ENCODE measurements at regions not wholly inside any gene's neighbourhood (a gene's known extent, or its start where the extent isn't known, plus 50 kb on each side); places are given as distances from the start of the nearest gene placed in this dataset.

- H3K36me3 ChIP-seq (ENCODE audit: control insufficient read depth, insufficient read depth, low read length), result no peaks in the 10 kb centered on the region
- H3K27ac Mint-ChIP-seq, result no peak overlapping the region
- no peaks in the 10 kb centered on the region for H3K4me1 Mint-ChIP-seq
- no peak overlapping the region for H3K4me3 ChIP-seq (ENCODE audit: low read depth, low read length)
- H3K9me3 Mint-ChIP-seq, result peaks cover 0 to 5% (median 2%) of the 10 kb centered on the region in 7 donors
- no peak overlapping the region for H3K4me3 Mint-ChIP-seq
- no peaks in the 10 kb centered on the region for H3K9me3 ChIP-seq (ENCODE audit: control insufficient read depth in 2 of 2, low read length in 2 of 2)
- ATAC-seq (ENCODE audit: low read depth in 2 of 2) (no peak), DNase-seq (no peak)
- no peaks in the 10 kb centered on the region for H3K36me3 Mint-ChIP-seq
- no peaks in the 10 kb centered on the region for H3K4me1 ChIP-seq (ENCODE audit: control insufficient read depth, insufficient read depth, low read length, poor library complexity, severe bottlenecking)
- no peak overlapping the region for H3K27ac ChIP-seq (ENCODE audit: insufficient read depth, low read length, poor library complexity, severe bottlenecking)
- no peaks in the 10 kb centered on the region for H3K27me3 Mint-ChIP-seq
- H3K27me3 ChIP-seq (ENCODE audit: control insufficient read depth, insufficient read depth, low read length), result no peaks in the 10 kb centered on the region
These were observed 1006.0 kb upstream of the TMEM132C start for GRCh38 chr12:127260999-127261398.

- Histone ChIP-seq H3K4me1 (ENCODE audit: control insufficient read depth, insufficient read depth, low read length, poor library complexity, severe bottlenecking) (no peaks in the 10 kb centered on the region), H3K9me3 (ENCODE audit: control insufficient read depth in 2 of 2, low read length in 2 of 2) (no peaks in the 10 kb centered on the region), H3K27me3 (ENCODE audit: control insufficient read depth, insufficient read depth, low read length) (no peaks in the 10 kb centered on the region), H3K4me3 (ENCODE audit: low read depth, low read length) (no peak overlapping the region), H3K27ac (ENCODE audit: insufficient read depth, low read length, poor library complexity, severe bottlenecking) (no peak overlapping the region), H3K36me3 (ENCODE audit: control insufficient read depth, insufficient read depth, low read length) (no peaks in the 10 kb centered on the region)
- ATAC-seq (ENCODE audit: low read depth in 2 of 2) (no peak), DNase-seq (no peak)
- Mint-ChIP-seq H3K4me3 (no peak overlapping the region), H3K36me3 (no peaks in the 10 kb centered on the region), H3K27me3 (no peaks in the 10 kb centered on the region), H3K4me1 (no peaks in the 10 kb centered on the region), H3K9me3 (peaks cover 0 to 10% (median 3%) of the 10 kb centered on the region in 7 donors), H3K27ac (no peak overlapping the region)
These were observed 1004.4 kb upstream of the TMEM132C start for GRCh38 chr12:127262615-127263014.

- no peaks in the 10 kb centered on the region for H3K4me1 ChIP-seq (ENCODE audit: control insufficient read depth, insufficient read depth, low read length, poor library complexity, severe bottlenecking)
- H3K9me3 Mint-ChIP-seq, result peaks cover 0 to 10% (median 3%) of the 10 kb centered on the region in 7 donors
- no peak overlapping the region for H3K27ac Mint-ChIP-seq
- H3K4me3 Mint-ChIP-seq, result no peak overlapping the region
- no peak for ATAC-seq (ENCODE audit: low read depth in 2 of 2)
- H3K27me3 ChIP-seq (ENCODE audit: control insufficient read depth, insufficient read depth, low read length), result no peaks in the 10 kb centered on the region
- H3K36me3 Mint-ChIP-seq, result no peaks in the 10 kb centered on the region
- H3K27me3 Mint-ChIP-seq, result no peaks in the 10 kb centered on the region
- H3K27ac ChIP-seq (ENCODE audit: insufficient read depth, low read length, poor library complexity, severe bottlenecking), result no peak overlapping the region
- no peaks in the 10 kb centered on the region for H3K36me3 ChIP-seq (ENCODE audit: control insufficient read depth, insufficient read depth, low read length)
- H3K4me1 Mint-ChIP-seq, result no peaks in the 10 kb centered on the region
- no peak for DNase-seq
- H3K9me3 ChIP-seq (ENCODE audit: control insufficient read depth in 2 of 2, low read length in 2 of 2), result no peaks in the 10 kb centered on the region
- H3K4me3 ChIP-seq (ENCODE audit: low read depth, low read length), result no peak overlapping the region
These were observed 1003.3 kb upstream of the TMEM132C start for GRCh38 chr12:127263621-127264020.

GRCh38 chr12:127267128-127267527 lies 999.8 kb upstream of the TMEM132C start:
- ATAC-seq (ENCODE audit: low read depth in 2 of 2) (no peak), DNase-seq (no peak)
- no peaks in the 10 kb centered on the region for H3K4me1 Mint-ChIP-seq
- Histone ChIP-seq H3K4me3 (ENCODE audit: low read depth, low read length) (no peak overlapping the region), H3K36me3 (ENCODE audit: control insufficient read depth, insufficient read depth, low read length) (no peaks in the 10 kb centered on the region), H3K27me3 (ENCODE audit: control insufficient read depth, insufficient read depth, low read length) (no peaks in the 10 kb centered on the region), H3K9me3 (ENCODE audit: control insufficient read depth in 2 of 2, low read length in 2 of 2) (no peaks in the 10 kb centered on the region), H3K4me1 (ENCODE audit: control insufficient read depth, insufficient read depth, low read length, poor library complexity, severe bottlenecking) (no peaks in the 10 kb centered on the region), H3K27ac (ENCODE audit: insufficient read depth, low read length, poor library complexity, severe bottlenecking) (no peak overlapping the region)
- no peaks in the 10 kb centered on the region for H3K27me3 Mint-ChIP-seq
- no peak overlapping the region for H3K27ac Mint-ChIP-seq
- H3K36me3 Mint-ChIP-seq, result no peaks in the 10 kb centered on the region
- no peak overlapping the region for H3K4me3 Mint-ChIP-seq
- peaks cover 0 to 14% (median 2%) of the 10 kb centered on the region in 7 donors for H3K9me3 Mint-ChIP-seq

- no peaks in the 10 kb centered on the region for H3K9me3 ChIP-seq (ENCODE audit: control insufficient read depth in 2 of 2, low read length in 2 of 2)
- no peaks in the 10 kb centered on the region for H3K36me3 Mint-ChIP-seq
- no peak overlapping the region for H3K27ac ChIP-seq (ENCODE audit: insufficient read depth, low read length, poor library complexity, severe bottlenecking)
- H3K27me3 ChIP-seq (ENCODE audit: control insufficient read depth, insufficient read depth, low read length), result no peaks in the 10 kb centered on the region
- no peaks in the 10 kb centered on the region for H3K27me3 Mint-ChIP-seq
- DNase-seq (no peak), ATAC-seq (ENCODE audit: low read depth in 2 of 2) (no peak)
- no peaks in the 10 kb centered on the region for H3K36me3 ChIP-seq (ENCODE audit: control insufficient read depth, insufficient read depth, low read length)
- no peak overlapping the region for H3K4me3 Mint-ChIP-seq
- no peaks in the 10 kb centered on the region for H3K4me1 Mint-ChIP-seq
- no peak overlapping the region for H3K27ac Mint-ChIP-seq
- H3K4me1 ChIP-seq (ENCODE audit: control insufficient read depth, insufficient read depth, low read length, poor library complexity, severe bottlenecking), result no peaks in the 10 kb centered on the region
- H3K9me3 Mint-ChIP-seq, result peaks cover 0 to 14% (median 2%) of the 10 kb centered on the region in 7 donors
- no peak overlapping the region for H3K4me3 ChIP-seq (ENCODE audit: low read depth, low read length)
These were observed 998.8 kb upstream of the TMEM132C start for GRCh38 chr12:127268213-127268612.

- ATAC-seq (ENCODE audit: low read depth in 2 of 2) (no peak), DNase-seq (no peak)
- H3K36me3 Mint-ChIP-seq, result no peaks in the 10 kb centered on the region
- no peak overlapping the region for H3K27ac ChIP-seq (ENCODE audit: insufficient read depth, low read length, poor library complexity, severe bottlenecking)
- no peaks in the 10 kb centered on the region for H3K27me3 ChIP-seq (ENCODE audit: control insufficient read depth, insufficient read depth, low read length)
- H3K27me3 Mint-ChIP-seq, result no peaks in the 10 kb centered on the region
- no peak overlapping the region for H3K27ac Mint-ChIP-seq
- no peaks in the 10 kb centered on the region for H3K4me1 ChIP-seq (ENCODE audit: control insufficient read depth, insufficient read depth, low read length, poor library complexity, severe bottlenecking)
- no peaks in the 10 kb centered on the region for H3K4me1 Mint-ChIP-seq
- H3K4me3 ChIP-seq (ENCODE audit: low read depth, low read length), result no peak overlapping the region
- H3K9me3 ChIP-seq (ENCODE audit: control insufficient read depth in 2 of 2, low read length in 2 of 2), result no peaks in the 10 kb centered on the region
- H3K4me3 Mint-ChIP-seq, result no peak overlapping the region
- no peaks in the 10 kb centered on the region for H3K36me3 ChIP-seq (ENCODE audit: control insufficient read depth, insufficient read depth, low read length)
- peaks cover 0 to 14% (median 0%) of the 10 kb centered on the region in 7 donors for H3K9me3 Mint-ChIP-seq
These were observed 998.1 kb upstream of the TMEM132C start for GRCh38 chr12:127268706-127269425.

- Histone ChIP-seq H3K36me3 (ENCODE audit: control insufficient read depth, insufficient read depth, low read length) (no peaks in the 10 kb centered on the region), H3K27me3 (ENCODE audit: control insufficient read depth, insufficient read depth, low read length) (no peaks in the 10 kb centered on the region), H3K9me3 (ENCODE audit: control insufficient read depth in 2 of 2, low read length in 2 of 2) (no peaks in the 10 kb centered on the region), H3K27ac (ENCODE audit: insufficient read depth, low read length, poor library complexity, severe bottlenecking) (no peak overlapping the region), H3K4me1 (ENCODE audit: control insufficient read depth, insufficient read depth, low read length, poor library complexity, severe bottlenecking) (no peaks in the 10 kb centered on the region), H3K4me3 (ENCODE audit: low read depth, low read length) (no peak overlapping the region)
- Mint-ChIP-seq H3K27me3 (no peaks in the 10 kb centered on the region), H3K9me3 (peaks cover 0 to 14% (median 0%) of the 10 kb centered on the region in 7 donors), H3K36me3 (no peaks in the 10 kb centered on the region), H3K4me3 (no peak overlapping the region), H3K27ac (no peak overlapping the region), H3K4me1 (no peaks in the 10 kb centered on the region)
- no peak for DNase-seq
- ATAC-seq (ENCODE audit: low read depth in 2 of 2), result no peak
These were observed 996.8 kb upstream of the TMEM132C start for GRCh38 chr12:127270193-127270592.

GRCh38 chr12:127271776-127272175 lies 995.2 kb upstream of the TMEM132C start:
- Mint-ChIP-seq H3K4me3 (no peak overlapping the region), H3K27me3 (no peaks in the 10 kb centered on the region), H3K4me1 (no peaks in the 10 kb centered on the region), H3K36me3 (no peaks in the 10 kb centered on the region), H3K9me3 (peaks cover 0 to 9% (median 0%) of the 10 kb centered on the region in 7 donors), H3K27ac (no peak overlapping the region)
- Histone ChIP-seq H3K4me3 (ENCODE audit: low read depth, low read length) (no peak overlapping the region), H3K27me3 (ENCODE audit: control insufficient read depth, insufficient read depth, low read length) (no peaks in the 10 kb centered on the region), H3K36me3 (ENCODE audit: control insufficient read depth, insufficient read depth, low read length) (no peaks in the 10 kb centered on the region), H3K4me1 (ENCODE audit: control insufficient read depth, insufficient read depth, low read length, poor library complexity, severe bottlenecking) (no peaks in the 10 kb centered on the region), H3K27ac (ENCODE audit: insufficient read depth, low read length, poor library complexity, severe bottlenecking) (no peak overlapping the region), H3K9me3 (ENCODE audit: control insufficient read depth in 2 of 2, low read length in 2 of 2) (no peaks in the 10 kb centered on the region)
- DNase-seq (no peak), ATAC-seq (ENCODE audit: low read depth in 2 of 2) (no peak)
